Endothelial cell of umbilical vein (primary cell): ENCODE measurements at regions not wholly inside any gene's neighbourhood (a gene's known extent, or its start where the extent isn't known, plus 50 kb on each side); places are given as distances from the start of the nearest gene placed in this dataset.

Source experiments
- CTCF ChIP-seq, 2 donors: IDR thresholded peaks; 1 replicate in 1 of 2; 2 replicates in 1 of 2; pipeline ENCODE4 v1.5.1; 2011; ENCODE audit warnings: low read length in 2 of 2, mild to moderate bottlenecking in 2 of 2, moderate library complexity in 2 of 2, control low read depth in 1 of 2, inconsistent platforms in 1 of 2, low read depth in 1 of 2; ENCODE audit not compliant: insufficient read depth in 1 of 2; ENCODE audit errors: extremely low read depth in 1 of 2
- EZH2 ChIP-seq: IDR thresholded peaks from 2 replicates; pipeline ENCODE4 v1.6.1; 2012; ENCODE audit warnings: borderline replicate concordance, low read depth, mild to moderate bottlenecking, moderate library complexity, low read length, inconsistent platforms; ENCODE audit not compliant: severe bottlenecking
- MYC ChIP-seq: IDR thresholded peaks from one replicate; pipeline ENCODE4 v1.6.1; 2011; ENCODE audit warnings: mild to moderate bottlenecking, low read depth, low read length
- POLR2A ChIP-seq: IDR thresholded peaks from 2 replicates; pipeline ENCODE4 v1.6.1; 2012; ENCODE audit warnings: low read depth, mild to moderate bottlenecking, control low read depth, low read length
- POLR2AphosphoS5 ChIP-seq: IDR thresholded peaks from 2 replicates; pipeline ENCODE4 v1.6.1; 2012; ENCODE audit warnings: low read depth, mild to moderate bottlenecking, control low read depth, low read length, moderate library complexity; ENCODE audit not compliant: insufficient read depth

- TF ChIP-seq POLR2A, result no peak
- TF ChIP-seq POLR2AphosphoS5, result no peak
- TF ChIP-seq CTCF (IDR thresholded peaks at IDR 0.05; ENCODE audit: extremely low read depth in 1 of 2, insufficient read depth in 1 of 2, low read depth in 1 of 2, low read length in 2 of 2), result no peak
- TF ChIP-seq EZH2, result no peak
- TF ChIP-seq MYC, result no peak
Observed at GRCh38 chr7:84693483-84693882, 493.4 kb downstream of the SEMA3D start.
